ENCODE measurements at regions not wholly inside any gene's neighbourhood (a gene's known extent, or its start where the extent isn't known, plus 50 kb on each side); places are given as distances from the start of the nearest gene placed in this dataset.

GRCh38 chr12:113766131-113766878 is 199.8 kb downstream of the RBM19 start:
- Histone ChIP-seq H3K36me3 (no peaks in the 10 kb centered on the region), H3K4me3 (no peak overlapping the region), H3K9me3 (no peaks in the 10 kb centered on the region), H3K27me3 (no peaks in the 10 kb centered on the region)
- DNase-seq: no peak

GRCh38 chr12:113764661-113765060 is 201.5 kb downstream of the RBM19 start:
- Histone ChIP-seq H3K36me3 (no peaks in the 10 kb centered on the region), H3K27me3 (no peaks in the 10 kb centered on the region), H3K9me3 (no peaks in the 10 kb centered on the region), H3K4me3 (no peak overlapping the region)
- DNase-seq: no peak

DNA sequence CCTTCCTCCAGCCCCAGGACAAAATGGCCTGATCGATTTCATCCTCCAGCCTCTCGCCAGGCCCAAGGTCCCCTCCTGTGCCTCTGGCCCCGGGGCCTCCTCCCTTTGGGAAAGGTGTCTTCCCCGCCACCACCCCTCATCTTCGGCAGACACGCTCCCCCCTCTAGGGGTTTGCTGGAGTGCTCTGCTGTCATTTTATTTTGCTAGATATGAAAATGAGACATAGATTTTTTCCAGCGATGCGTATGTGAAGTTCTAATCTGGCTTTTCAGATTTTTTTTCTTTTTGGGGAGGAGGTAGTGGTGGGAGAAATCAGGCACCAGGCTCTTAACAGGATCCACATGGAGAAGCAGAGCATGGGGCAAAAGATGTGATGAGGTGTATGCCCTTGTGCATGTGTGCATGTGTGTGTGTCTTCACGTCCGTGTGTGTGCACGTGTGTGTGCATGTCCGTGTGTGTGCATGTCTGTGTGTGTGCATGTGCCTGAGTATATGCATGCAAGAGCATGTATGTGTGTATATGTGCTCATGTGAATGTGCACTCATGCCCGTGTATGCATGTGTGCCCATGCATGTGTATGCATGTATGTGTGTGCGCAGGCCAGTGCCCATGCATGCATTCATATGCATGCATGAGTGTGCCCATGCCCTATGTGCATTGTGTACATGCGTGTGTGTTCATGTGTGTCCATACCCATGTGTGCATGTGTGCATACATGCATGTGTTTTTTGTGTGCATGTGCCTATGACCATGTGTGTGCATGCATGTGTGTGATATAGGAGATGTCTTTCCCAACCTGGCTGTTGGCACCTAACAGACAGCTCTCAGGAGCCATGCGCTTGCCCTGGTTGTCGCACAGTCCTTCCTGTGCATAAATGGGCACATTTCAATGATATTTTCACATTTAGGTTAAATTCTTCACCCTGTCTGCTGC is 203.0 kb downstream of the RBM19 start:
- DNase-seq: no peak
- Histone ChIP-seq H3K4me3 (no peak overlapping the region), H3K27me3 (no peaks in the 10 kb centered on the region), H3K36me3 (no peaks in the 10 kb centered on the region), H3K9me3 (no peaks in the 10 kb centered on the region)

GRCh38 chr12:113762155-113762881 is 203.8 kb downstream of the RBM19 start:
- Histone ChIP-seq H3K27me3 (no peaks in the 10 kb centered on the region; the same call in 1 of the 2 replicates), H3K36me3 (no peaks in the 10 kb centered on the region), H3K4me3 (no peak overlapping the region), H3K9me3 (no peaks in the 10 kb centered on the region)
- no peak for DNase-seq

GRCh38 chr12:113759135-113759534 is 207.0 kb downstream of the RBM19 start:
- no peak for DNase-seq
- no peaks in the 10 kb centered on the region; the same call in 1 of the 2 replicates for H3K27me3 ChIP-seq

GRCh38 chr12:113758165-113758924 is 207.8 kb downstream of the RBM19 start:
- no peaks in the 10 kb centered on the region for H3K36me3 ChIP-seq
- H3K27me3 ChIP-seq: no peaks in the 10 kb centered on the region; the same call in 1 of the 2 replicates
- DNase-seq: no peak
- H3K4me3 ChIP-seq: no peak overlapping the region
- H3K9me3 ChIP-seq: no peaks in the 10 kb centered on the region

More at GRCh38 chr12:113759135-113759534, 207.0 kb downstream of the RBM19 start:
- Histone ChIP-seq H3K9me3 (no peaks in the 10 kb centered on the region), H3K36me3 (no peaks in the 10 kb centered on the region), H3K4me3 (no peak overlapping the region)

DNA sequence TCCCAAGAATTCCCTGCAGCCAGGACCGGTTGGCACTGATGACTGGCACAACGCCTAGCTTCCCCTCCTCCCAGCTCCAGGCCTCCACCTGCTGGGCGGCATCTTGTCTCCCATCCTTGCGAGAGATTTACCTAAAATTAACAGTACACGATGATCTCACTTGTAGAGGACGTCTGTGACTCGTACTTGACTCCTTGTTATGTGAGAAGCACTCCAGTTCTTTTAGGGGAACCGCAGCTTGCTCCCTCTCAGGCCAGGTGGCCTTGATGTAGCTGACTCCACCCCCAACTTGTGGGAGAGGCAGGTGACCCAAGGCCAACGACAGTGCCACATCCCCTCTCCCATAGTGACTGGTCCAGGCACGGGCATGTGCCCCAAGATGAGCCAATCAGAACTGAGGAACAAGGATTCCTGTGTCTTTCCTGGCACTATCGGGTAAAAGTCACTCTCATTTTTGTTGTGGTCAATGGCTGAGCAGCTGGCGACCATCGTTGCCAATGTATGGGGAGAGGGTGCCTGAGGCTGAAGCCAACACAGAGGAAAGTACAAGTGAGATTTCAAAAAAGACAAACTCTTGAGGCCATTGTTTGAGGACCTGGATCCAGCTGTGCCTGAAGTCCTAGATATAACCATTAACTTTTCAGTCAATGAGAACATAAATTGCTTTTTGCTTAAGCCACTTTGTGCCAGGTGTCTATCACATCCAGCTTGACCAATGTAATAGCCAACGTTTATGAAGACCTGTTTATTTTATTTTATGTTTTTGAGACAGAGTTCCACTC is 208.7 kb downstream of the RBM19 start:
- Histone ChIP-seq H3K4me3 (no peak overlapping the region), H3K9me3 (no peaks in the 10 kb centered on the region), H3K27me3 (no peaks in the 10 kb centered on the region; the same call in 1 of the 2 replicates), H3K36me3 (no peaks in the 10 kb centered on the region)
- DNase-seq: no peak

GRCh38 chr12:113756609-113757008 is 209.5 kb downstream of the RBM19 start:
- no peak for DNase-seq
- Histone ChIP-seq H3K9me3 (no peaks in the 10 kb centered on the region), H3K4me3 (no peak overlapping the region), H3K27me3 (no peaks in the 10 kb centered on the region; the same call in 1 of the 2 replicates), H3K36me3 (no peaks in the 10 kb centered on the region)

GRCh38 chr12:113755098-113755497 is 211.0 kb downstream of the RBM19 start:
- Histone ChIP-seq H3K4me3 (no peak overlapping the region), H3K36me3 (no peaks in the 10 kb centered on the region), H3K27me3 (no peaks in the 10 kb centered on the region; the same call in 1 of the 2 replicates), H3K9me3 (no peaks in the 10 kb centered on the region)
- DNase-seq: no peak

DNA sequence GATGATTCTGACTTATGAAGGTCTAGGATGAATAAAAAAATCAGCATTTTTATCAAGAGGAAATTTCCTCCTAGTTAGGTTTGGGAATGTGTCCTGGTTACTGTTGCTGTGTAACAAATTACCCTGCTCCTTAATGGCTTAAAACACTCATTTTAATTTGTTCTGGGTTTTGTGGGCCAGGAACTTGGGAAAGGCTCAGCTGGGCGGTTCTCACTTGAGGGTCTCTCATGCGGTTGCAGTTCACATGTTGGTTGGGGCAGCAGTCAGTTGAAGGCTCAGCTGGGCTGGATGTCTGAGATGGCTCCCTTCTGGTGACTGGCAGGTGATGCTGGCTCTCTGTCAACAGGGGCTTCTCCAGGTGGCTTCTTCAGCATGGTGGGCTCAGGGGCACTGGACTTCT is 214.6 kb downstream of the RBM19 start:
- H3K9me3 ChIP-seq: no peaks in the 10 kb centered on the region
- peaks cover 2% of the 10 kb centered on the region; the same call in 1 of the 2 replicates for H3K27me3 ChIP-seq
- no peak for DNase-seq

DNA sequence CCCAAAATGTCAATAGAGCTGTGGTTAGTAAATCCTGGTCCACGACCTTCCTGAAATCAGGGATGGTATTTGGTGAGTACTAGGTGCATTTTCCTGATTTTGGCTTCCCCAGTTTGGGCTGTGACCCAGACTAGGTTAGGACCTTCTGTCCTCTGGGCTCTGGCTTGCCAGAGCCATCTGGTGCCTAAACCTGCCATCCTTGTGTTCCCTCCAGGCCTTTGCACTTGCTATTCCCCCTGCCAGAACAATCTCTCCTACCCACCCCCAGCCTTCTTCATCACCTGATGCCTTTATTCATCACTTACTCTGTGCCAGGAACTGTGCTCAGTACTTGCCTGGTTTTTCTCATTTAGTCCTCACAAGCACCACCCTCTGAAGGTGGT is 216.7 kb downstream of the RBM19 start:
- peaks cover 2% of the 10 kb centered on the region for H3K27me3 ChIP-seq
- H3K9me3 ChIP-seq: no peaks in the 10 kb centered on the region
- no peaks in the 10 kb centered on the region for H3K36me3 ChIP-seq
- DNase-seq: no peak
- H3K4me3 ChIP-seq: no peak overlapping the region

More for the DNA sequence above, 214.6 kb downstream of the RBM19 start:
- Histone ChIP-seq H3K36me3 (no peaks in the 10 kb centered on the region), H3K4me3 (no peak overlapping the region)

DNA sequence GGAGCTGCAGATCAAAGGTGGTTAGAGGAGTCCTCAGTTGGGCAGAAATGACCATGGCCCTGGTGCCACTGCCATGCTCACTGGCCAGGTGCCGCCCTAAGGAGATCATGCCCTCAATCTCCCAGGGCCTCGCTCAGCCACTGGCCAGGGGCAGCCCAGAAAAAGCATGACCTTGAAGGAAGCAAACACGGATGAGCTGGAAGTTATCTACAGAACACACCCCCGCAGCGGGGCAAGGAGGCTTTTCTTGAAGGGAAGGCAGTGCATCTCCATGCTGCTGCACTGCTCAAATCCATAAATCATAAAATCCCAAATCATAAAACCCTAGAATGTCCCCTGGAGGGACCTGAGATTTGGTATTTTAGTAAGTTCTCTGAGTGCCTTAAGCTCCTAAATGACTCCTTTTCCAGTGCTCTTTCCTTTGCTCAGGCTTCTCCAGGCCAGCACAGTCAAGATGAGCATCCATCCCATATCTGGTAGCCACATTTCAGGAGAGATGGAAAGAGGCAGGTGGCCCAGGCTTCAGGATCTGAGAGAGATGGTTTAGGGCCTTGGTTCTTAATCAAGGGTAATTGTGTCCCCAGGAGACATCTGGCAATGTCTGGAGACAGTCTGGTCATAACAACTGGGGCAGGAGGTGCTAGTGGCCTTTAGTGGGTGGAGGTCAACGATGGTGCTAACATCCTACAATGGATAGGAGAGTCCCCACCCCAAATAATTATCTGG is 217.3 kb downstream of the RBM19 start:
- no peak for DNase-seq
- Histone ChIP-seq H3K4me3 (no peak overlapping the region), H3K9me3 (no peaks in the 10 kb centered on the region), H3K27me3 (peaks cover 2% of the 10 kb centered on the region), H3K36me3 (no peaks in the 10 kb centered on the region)

- peaks cover 2% of the 10 kb centered on the region for H3K27me3 ChIP-seq
- no peaks in the 10 kb centered on the region for H3K36me3 ChIP-seq
- no peak for DNase-seq
- no peak overlapping the region for H3K4me3 ChIP-seq
- H3K9me3 ChIP-seq: no peaks in the 10 kb centered on the region
Observed at GRCh38 chr12:113747017-113747416, 219.1 kb downstream of the RBM19 start.

DNA sequence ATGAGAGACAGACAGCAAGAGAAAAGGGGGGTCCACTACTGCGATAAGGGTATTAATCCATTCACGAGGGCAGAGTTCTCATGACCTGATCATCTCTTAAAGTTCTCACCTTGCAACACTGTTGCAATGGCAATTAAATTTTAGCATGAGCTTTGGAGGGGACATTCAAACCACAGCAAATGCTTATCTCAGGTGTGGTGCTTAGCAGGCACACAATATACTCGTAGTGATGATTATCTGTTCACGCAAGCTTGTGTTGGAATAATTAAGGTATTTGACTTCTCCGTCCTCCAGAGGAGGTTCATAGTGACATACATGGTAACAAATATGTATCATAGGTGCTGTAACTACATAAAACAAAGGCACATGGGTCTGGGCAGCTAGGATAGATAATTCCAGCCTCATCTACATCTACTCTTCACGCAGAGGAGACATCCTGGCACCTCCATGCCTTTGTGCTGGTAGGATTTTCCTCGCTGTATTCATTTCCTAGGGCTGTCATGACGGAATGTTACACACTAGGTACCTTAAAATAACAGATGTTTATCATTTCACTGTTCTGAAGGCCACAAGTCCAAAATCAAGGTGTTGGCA is 221.2 kb downstream of the RBM19 start:
- peaks cover 2% of the 10 kb centered on the region for H3K27me3 ChIP-seq
- no peak overlapping the region for H3K4me3 ChIP-seq
- H3K9me3 ChIP-seq: no peaks in the 10 kb centered on the region
- H3K36me3 ChIP-seq: no peaks in the 10 kb centered on the region
- no peak for DNase-seq

GRCh38 chr12:113742801-113743200 is 223.3 kb downstream of the RBM19 start:
- Histone ChIP-seq H3K27me3 (peaks cover 2% of the 10 kb centered on the region), H3K4me3 (no peak overlapping the region), H3K9me3 (no peaks in the 10 kb centered on the region), H3K36me3 (no peaks in the 10 kb centered on the region)
- no peak for DNase-seq

All from MG63 (cell line).